Activated naive CD4-positive, alpha-beta T cell treated with anti-CD3 and anti-CD28 coated beads, Interleukin-2, amount 50 U/mL, for 72 hours (primary cell): ENCODE measurements at regions not wholly inside any gene's neighbourhood (a gene's known extent, or its start where the extent isn't known, plus 50 kb on each side); places are given as distances from the start of the nearest gene placed in this dataset.

ENCODE experiments used
- ATAC-seq, 2 donors: fragments of 150-1000 bp; cut with Tn5 transposase; 2 replicates each; pipeline ENCODE4 v1.10.0; 2021; ENCODE audit warnings: mild to moderate bottlenecking in 2 of 2, moderate library complexity in 2 of 2
- DNase-seq, 2 donors: peaks; one replicate each; pipeline ENCODE4 v3.0.0; 2021 to 2022; ENCODE audit warnings: low spot score in 2 of 2
- H3K27ac Mint-ChIP-seq, 2 donors: one replicate each; pipeline ENCODE4 v1.8.0; 2022; ENCODE audit warnings: mild to moderate bottlenecking in 2 of 2, mixed read lengths in 2 of 2
- H3K36me3 Mint-ChIP-seq, 2 donors: one replicate each; pipeline ENCODE4 v1.8.0; 2022; ENCODE audit warnings: mixed read lengths in 2 of 2
- H3K9me3 Mint-ChIP-seq, 2 donors: one replicate each; pipeline ENCODE4 v1.8.0; 2022; ENCODE audit warnings: mixed read lengths in 2 of 2

DNA sequence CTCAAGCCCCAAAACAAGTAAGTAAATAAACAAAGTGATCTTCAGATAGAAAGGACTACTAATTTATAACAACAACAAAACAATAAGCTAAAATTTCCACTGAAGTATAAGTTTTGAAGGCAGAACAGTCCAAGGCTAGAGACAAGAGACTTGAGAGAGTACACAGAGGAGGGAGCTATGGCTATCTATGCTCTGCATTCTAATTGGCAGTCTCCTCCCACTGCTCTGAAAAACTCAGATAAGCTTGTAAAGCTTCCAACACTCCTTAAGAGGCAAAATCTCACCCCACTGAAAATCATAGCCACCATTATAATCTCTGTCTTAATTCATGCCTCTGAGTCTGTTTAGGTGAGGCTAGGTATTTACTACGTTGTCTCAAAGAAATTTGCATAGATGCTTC is 714.6 kb upstream of the LRATD1 start:
- Mint-ChIP-seq H3K9me3 (peaks cover 16 to 20% of the 10 kb centered on the region in 2 donors), H3K36me3 (no peaks in the 10 kb centered on the region), H3K27ac (no peak overlapping the region)
- DNase-seq (no peak), ATAC-seq (no peak)

DNA sequence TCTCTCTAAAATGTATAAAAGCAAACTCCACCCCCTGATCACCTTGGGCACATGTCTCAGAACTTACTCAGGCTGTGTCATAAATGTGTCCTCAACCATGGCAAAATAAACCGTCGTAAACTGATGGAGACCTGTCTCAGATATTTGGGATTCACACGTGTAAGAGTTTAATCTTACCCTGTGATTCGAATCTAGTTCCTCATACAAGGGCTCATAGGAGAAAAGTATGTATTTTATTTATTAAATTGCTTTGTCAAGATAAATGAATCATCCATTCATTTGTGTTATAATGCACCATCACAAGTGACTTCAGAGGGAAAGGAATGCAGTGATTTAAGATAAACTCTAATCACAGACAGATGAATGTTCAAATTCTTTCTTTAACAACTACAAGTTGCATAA is 712.5 kb upstream of the LRATD1 start:
- ATAC-seq (no peak), DNase-seq (no peak)
- H3K27ac Mint-ChIP-seq, result no peak overlapping the region
- no peaks in the 10 kb centered on the region for H3K36me3 Mint-ChIP-seq
- H3K9me3 Mint-ChIP-seq, result peaks cover 19 to 28% of the 10 kb centered on the region in 2 donors

GRCh38 chr2:13921245-13921644 is 711.3 kb upstream of the LRATD1 start:
- DNase-seq, result no peak
- no peak for ATAC-seq
- Mint-ChIP-seq H3K36me3 (no peaks in the 10 kb centered on the region), H3K27ac (no peak overlapping the region), H3K9me3 (peaks cover 19 to 28% of the 10 kb centered on the region in 2 donors)

- H3K9me3 Mint-ChIP-seq, result peaks cover 19 to 28% of the 10 kb centered on the region in 2 donors
- no peaks in the 10 kb centered on the region for H3K36me3 Mint-ChIP-seq
- no peak overlapping the region for H3K27ac Mint-ChIP-seq
- no peak for DNase-seq
- no peak for ATAC-seq
These were observed 708.7 kb upstream of the LRATD1 start for GRCh38 chr2:13923823-13924222.

- H3K9me3 Mint-ChIP-seq, result peaks cover 9 to 16% of the 10 kb centered on the region in 2 donors
- H3K36me3 Mint-ChIP-seq, result no peaks in the 10 kb centered on the region
- ATAC-seq (no peak), DNase-seq (no peak)
- no peak overlapping the region for H3K27ac Mint-ChIP-seq
These were observed 690.4 kb upstream of the LRATD1 start for GRCh38 chr2:13942111-13942510.

DNA sequence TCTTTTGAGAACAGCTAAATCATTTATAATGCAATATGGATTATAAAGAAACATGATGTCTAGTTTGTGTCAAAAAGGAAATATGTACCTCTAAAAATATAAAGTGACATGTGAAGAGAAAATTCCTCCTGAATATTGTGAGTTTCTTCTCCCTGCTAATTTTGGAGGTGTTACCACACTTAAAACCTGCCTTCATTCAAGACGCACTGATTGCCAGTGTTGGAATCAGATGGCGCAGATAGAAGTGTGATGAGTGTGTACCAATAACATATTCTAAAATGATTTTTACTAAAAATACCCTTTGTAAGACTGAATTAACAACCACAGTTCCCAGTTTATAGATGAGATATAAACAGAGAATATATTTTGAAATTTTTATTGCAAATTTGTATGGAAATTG is 681.8 kb upstream of the LRATD1 start:
- peaks cover 6 to 13% of the 10 kb centered on the region in 2 donors for H3K9me3 Mint-ChIP-seq
- H3K36me3 Mint-ChIP-seq, result no peaks in the 10 kb centered on the region
- DNase-seq, result no peak
- no peak for ATAC-seq
- H3K27ac Mint-ChIP-seq, result no peak overlapping the region

DNA sequence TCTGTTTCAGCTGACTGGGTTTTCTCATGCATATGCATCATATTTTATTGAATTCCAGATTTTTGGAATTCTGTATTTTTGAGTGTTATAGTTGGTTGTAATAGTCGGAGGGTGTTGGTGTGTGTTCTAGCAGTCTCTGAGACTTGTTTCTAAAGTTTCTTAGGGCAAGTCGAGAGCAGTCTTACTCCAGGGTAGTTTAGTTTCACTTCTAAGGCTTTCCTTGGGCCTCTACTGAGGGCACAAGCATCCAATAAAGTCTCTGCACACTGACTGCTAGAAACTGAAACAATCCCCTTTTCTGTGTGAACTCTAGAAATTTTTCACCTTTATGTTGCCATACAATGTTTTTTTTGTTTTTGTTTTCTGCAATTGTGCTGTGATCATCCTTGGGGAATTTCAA is 663.7 kb upstream of the LRATD1 start:
- Mint-ChIP-seq H3K9me3 (no peaks in the 10 kb centered on the region), H3K36me3 (no peaks in the 10 kb centered on the region)
- DNase-seq, result no peak

DNA sequence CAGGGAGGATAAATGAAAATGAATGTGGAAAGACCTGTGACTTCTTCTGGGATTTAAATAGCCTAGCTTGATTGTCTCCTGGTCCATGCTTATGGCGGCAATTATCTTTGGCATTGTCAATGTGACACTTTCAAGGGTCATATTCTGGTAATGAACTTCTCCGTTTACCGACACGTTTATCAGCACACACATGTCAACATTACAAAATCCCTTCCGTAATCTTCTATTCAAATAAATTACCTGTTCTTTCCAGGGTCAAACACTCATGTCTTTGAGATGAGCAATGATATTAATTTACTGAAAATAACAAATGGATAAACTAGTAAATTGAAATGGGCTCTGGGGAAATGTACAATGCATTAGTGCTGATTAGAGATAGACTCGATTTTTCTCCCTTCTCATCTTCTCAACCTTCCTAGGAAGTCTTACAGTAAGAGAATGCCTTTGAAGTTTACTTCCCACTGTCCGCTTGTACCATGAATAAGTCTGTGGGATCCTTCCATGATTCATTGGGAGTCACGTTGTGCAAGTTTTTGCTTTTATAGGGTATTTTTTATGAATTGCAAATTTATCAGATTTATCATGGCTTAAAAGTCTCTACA is 646.3 kb upstream of the LRATD1 start:
- ATAC-seq (no peak), DNase-seq (no peak)
- H3K36me3 Mint-ChIP-seq, result no peaks in the 10 kb centered on the region
- H3K9me3 Mint-ChIP-seq, result peaks cover 23 to 28% of the 10 kb centered on the region in 2 donors
- no peak overlapping the region for H3K27ac Mint-ChIP-seq

More for the DNA sequence above, 663.7 kb upstream of the LRATD1 start:
- H3K27ac Mint-ChIP-seq, result no peak overlapping the region
- no peak for ATAC-seq

DNA sequence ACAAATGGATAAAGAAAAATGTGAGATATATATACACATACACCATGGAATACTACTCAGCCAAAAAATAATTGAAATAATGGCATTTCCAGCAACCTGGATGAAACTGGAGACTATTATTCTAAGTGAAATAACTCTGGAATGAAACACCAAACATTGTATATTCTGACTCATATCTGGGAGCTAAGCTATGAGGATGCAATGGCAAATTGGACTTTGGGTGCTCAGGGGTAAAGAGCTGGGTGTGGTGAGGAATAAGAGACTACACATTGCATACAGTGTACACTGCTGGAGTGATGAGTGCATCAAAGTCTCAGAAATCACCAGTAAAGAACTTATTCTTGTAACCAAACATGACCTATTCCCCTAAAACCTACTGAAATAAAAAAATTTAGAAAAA is 636.0 kb upstream of the LRATD1 start:
- Mint-ChIP-seq H3K36me3 (peaks cover 0 to 10% of the 10 kb centered on the region in 2 donors), H3K27ac (no peak overlapping the region), H3K9me3 (peaks cover 25 to 31% of the 10 kb centered on the region in 2 donors)
- DNase-seq (no peak), ATAC-seq (no peak)

DNA sequence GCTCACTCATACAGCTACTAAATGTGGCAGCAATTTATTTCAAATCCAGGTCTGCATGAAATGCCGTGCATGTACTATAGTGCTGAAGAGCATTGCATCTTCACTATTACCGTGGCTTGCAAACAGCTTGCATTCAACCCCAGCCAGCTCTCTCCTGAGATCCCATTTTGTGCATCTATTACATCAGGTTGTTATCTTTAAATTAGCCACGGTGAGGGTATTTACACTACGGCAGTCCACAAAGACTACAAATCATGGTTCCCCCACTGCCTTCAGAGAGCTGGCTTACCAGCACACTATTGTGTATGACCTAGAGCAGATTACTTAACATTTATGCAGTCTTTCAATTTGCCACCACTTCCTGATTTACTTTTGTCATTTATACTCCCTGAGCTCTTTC is 621.3 kb upstream of the LRATD1 start:
- no peaks in the 10 kb centered on the region for H3K36me3 Mint-ChIP-seq
- DNase-seq (no peak), ATAC-seq (no peak)
- H3K9me3 Mint-ChIP-seq, result peaks cover 0 to 32% of the 10 kb centered on the region in 2 donors
- no peak overlapping the region for H3K27ac Mint-ChIP-seq

DNA sequence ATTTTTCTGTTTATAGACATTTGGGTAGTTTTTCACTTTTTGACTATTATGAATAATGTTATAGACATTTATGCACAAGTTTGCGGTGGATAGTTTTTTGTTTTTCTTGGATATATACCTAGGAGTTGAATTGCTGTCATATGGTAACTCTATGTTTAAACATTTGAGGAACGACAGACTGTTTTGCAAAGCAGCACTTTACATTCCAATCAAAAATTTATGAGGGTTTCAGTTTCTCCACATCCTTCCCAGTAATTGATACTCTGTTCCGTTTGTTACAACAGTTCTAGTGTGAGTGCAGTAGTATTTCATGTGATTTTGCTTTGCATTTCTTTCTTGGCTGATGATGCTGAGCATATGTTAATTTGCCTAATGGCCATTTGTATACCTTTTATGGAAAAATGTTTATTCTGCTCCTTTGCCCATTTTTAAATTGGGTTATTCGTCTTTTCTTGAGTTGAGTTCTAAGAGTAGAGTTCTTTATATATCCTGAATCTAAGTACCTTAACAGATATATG is 617.3 kb upstream of the LRATD1 start:
- Mint-ChIP-seq H3K36me3 (no peaks in the 10 kb centered on the region), H3K27ac (no peak overlapping the region), H3K9me3 (peaks cover 7 to 17% of the 10 kb centered on the region in 2 donors)
- ATAC-seq (no peak), DNase-seq (no peak)

- Mint-ChIP-seq H3K9me3 (peaks cover 7 to 12% of the 10 kb centered on the region in 2 donors), H3K27ac (no peak overlapping the region), H3K36me3 (no peaks in the 10 kb centered on the region)
- no peak for DNase-seq
- no peak for ATAC-seq
These were observed 616.1 kb upstream of the LRATD1 start for GRCh38 chr2:14016289-14016955.

GRCh38 chr2:14018620-14019019 is 613.9 kb upstream of the LRATD1 start:
- DNase-seq, result no peak
- Mint-ChIP-seq H3K36me3 (no peaks in the 10 kb centered on the region), H3K27ac (no peak overlapping the region)

DNA sequence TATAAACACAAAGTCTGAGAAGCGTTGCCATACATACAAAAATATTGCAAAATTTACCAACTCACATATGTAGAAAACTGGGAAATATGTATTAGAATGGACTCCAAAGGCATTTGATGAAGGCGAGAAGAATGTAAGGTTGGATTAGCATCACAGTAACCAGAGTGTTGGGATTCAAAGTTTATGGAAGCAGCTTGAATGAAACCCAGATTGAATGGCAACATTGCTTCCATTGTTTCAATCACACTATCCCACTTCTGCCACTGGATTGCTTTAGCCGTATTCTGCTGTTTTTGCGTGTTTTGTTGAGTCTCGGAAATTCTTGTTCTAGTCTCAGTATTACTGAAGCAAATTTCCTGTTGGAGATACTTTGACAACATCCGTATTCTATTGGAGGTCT is 609.0 kb upstream of the LRATD1 start:
- no peak for DNase-seq
- H3K36me3 Mint-ChIP-seq, result no peaks in the 10 kb centered on the region
- peaks cover 4 to 7% of the 10 kb centered on the region in 2 donors for H3K9me3 Mint-ChIP-seq
- H3K27ac Mint-ChIP-seq, result no peak overlapping the region
- no peak for ATAC-seq

More at GRCh38 chr2:14018620-14019019, 613.9 kb upstream of the LRATD1 start:
- H3K9me3 Mint-ChIP-seq, result peaks cover 5 to 7% of the 10 kb centered on the region in 2 donors
- no peak for ATAC-seq

DNA sequence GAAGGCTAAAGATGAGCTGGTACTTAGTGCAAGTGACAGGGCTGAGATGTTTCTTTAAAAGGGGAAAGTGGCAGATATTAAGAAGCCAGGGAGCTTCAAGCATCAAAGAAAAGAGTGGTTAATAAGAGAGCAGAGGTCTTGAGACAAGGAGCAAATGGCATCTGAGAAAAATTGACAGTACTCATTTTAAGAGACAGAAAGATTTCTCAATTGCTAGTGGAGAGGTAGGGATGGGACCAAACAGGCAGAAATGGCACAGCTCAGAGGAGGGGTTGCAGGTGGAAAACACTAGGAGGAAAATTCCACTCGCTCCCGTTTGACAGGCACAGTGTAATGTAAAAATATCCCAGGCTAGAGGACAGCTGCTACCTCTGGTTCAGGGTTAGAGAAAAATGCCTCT is 593.4 kb upstream of the LRATD1 start:
- H3K9me3 Mint-ChIP-seq, result peaks cover 19 to 21% of the 10 kb centered on the region in 2 donors
- H3K27ac Mint-ChIP-seq, result no peak overlapping the region
- DNase-seq (no peak), ATAC-seq (no peak)
- no peaks in the 10 kb centered on the region for H3K36me3 Mint-ChIP-seq

DNA sequence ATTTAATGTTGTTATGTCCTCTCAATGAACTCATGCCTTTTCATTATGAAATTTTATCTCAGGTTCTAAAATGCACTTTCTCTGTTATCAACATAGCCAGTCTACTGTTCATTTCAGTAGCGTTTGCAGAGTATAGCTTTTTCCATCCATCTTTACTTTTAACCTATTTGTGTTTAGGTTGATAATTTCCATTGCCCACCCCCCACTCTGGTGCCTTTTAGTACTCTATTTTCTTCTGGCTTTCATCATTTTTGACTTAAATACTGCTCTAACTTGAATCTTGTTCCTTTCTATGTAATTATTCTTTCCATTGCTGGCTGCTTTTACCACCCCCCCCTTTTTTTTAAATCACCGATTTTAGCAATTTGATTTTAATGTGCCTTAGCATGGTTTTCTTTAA is 585.0 kb upstream of the LRATD1 start:
- DNase-seq, result no peak
- ATAC-seq, result no peak
- H3K27ac Mint-ChIP-seq, result no peak overlapping the region
- H3K36me3 Mint-ChIP-seq, result peaks cover 0 to 6% of the 10 kb centered on the region in 2 donors
- H3K9me3 Mint-ChIP-seq, result peaks cover 9 to 13% of the 10 kb centered on the region in 2 donors

- Mint-ChIP-seq H3K36me3 (peaks cover 0 to 6% of the 10 kb centered on the region in 2 donors), H3K9me3 (peaks cover 9 to 13% of the 10 kb centered on the region in 2 donors), H3K27ac (no peak overlapping the region)
- no peak for ATAC-seq
- DNase-seq, result no peak
These were observed 581.1 kb upstream of the LRATD1 start for GRCh38 chr2:14051401-14051800.

DNA sequence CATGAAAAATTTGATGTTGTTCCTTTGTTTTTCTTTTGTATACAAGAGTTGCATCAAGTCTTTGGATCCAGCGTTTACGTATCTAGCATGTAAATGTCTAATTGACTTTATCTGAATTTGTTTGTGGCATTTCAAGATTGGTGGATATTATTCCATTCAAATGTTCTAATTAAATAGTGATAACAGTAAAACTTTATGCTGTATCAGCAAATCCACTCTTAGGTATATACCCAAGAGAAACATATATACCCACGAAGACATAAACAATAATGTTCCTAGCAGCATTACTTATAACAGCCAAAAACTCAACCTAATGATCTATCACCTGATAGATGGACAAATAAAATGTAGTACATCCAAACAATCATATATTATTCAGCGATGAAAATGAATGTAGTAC is 579.4 kb upstream of the LRATD1 start:
- peaks cover 5 to 16% of the 10 kb centered on the region in 2 donors for H3K9me3 Mint-ChIP-seq
- no peak for DNase-seq
- no peak for ATAC-seq
- no peak overlapping the region for H3K27ac Mint-ChIP-seq
- peaks cover 0 to 6% of the 10 kb centered on the region in 2 donors for H3K36me3 Mint-ChIP-seq
